Neuron (in vitro differentiated cells): ENCODE measurements at regions not wholly inside any gene's neighbourhood (a gene's known extent, or its start where the extent isn't known, plus 50 kb on each side); places are given as distances from the start of the nearest gene placed in this dataset.

Source experiments
- H2AFZ ChIP-seq: one replicate; pipeline ENCODE4 v1.6.1; 2013; ENCODE audit warnings: low read depth, mild to moderate bottlenecking, inconsistent platforms, low read length, moderate library complexity
- H3K27me3 ChIP-seq: one replicate; pipeline ENCODE4 v1.6.1; 2013; ENCODE audit warnings: low read length; ENCODE audit not compliant: insufficient read depth
- H3K36me3 ChIP-seq: one replicate; pipeline ENCODE4 v1.6.1; 2013; ENCODE audit warnings: low read length; ENCODE audit not compliant: insufficient read depth
- H3K4me1 ChIP-seq: one replicate; pipeline ENCODE4 v1.6.1; 2013; ENCODE audit warnings: low read length; ENCODE audit not compliant: insufficient read depth
- H3K4me3 ChIP-seq: 2 replicates; pipeline ENCODE4 v1.5.1; 2013; ENCODE audit warnings: mild to moderate bottlenecking, low read length, moderate library complexity
- H3K9me3 ChIP-seq: one replicate; pipeline ENCODE4 v1.6.1; 2013; ENCODE audit warnings: low read length

- Histone ChIP-seq H3K27me3 (no peaks in the 10 kb centered on the region), H3K9me3 (no peaks in the 10 kb centered on the region), H3K4me3 (no peak overlapping the region)
Measured at GRCh38 chr2:146666340-146666739, 1178.5 kb upstream of the ACVR2A start.

GRCh38 chr2:146665800-146666199, 1179.0 kb upstream of the ACVR2A start:
- no peaks in the 10 kb centered on the region for H3K27me3 ChIP-seq
- H3K4me1 ChIP-seq: no peaks in the 10 kb centered on the region
- no peaks in the 10 kb centered on the region for H3K9me3 ChIP-seq
- H3K36me3 ChIP-seq: no peaks in the 10 kb centered on the region
- no peak overlapping the region for H2AFZ ChIP-seq
- H3K4me3 ChIP-seq: no peak overlapping the region

More at GRCh38 chr2:146666340-146666739, 1178.5 kb upstream of the ACVR2A start:
- Histone ChIP-seq H2AFZ (no peak overlapping the region), H3K4me1 (no peaks in the 10 kb centered on the region), H3K36me3 (no peaks in the 10 kb centered on the region)

GRCh38 chr2:146661473-146662096, 1183.2 kb upstream of the ACVR2A start:
- Histone ChIP-seq H3K27me3 (no peaks in the 10 kb centered on the region), H3K4me1 (no peaks in the 10 kb centered on the region), H3K9me3 (no peaks in the 10 kb centered on the region), H3K4me3 (no peak overlapping the region), H3K36me3 (no peaks in the 10 kb centered on the region), H2AFZ (no peak overlapping the region)

- Histone ChIP-seq H3K9me3 (no peaks in the 10 kb centered on the region), H2AFZ (no peak overlapping the region), H3K27me3 (no peaks in the 10 kb centered on the region), H3K4me1 (no peaks in the 10 kb centered on the region), H3K4me3 (no peak overlapping the region), H3K36me3 (no peaks in the 10 kb centered on the region)
Measured at GRCh38 chr2:146659976-146660375, 1184.9 kb upstream of the ACVR2A start.

GRCh38 chr2:146652311-146652710, 1192.5 kb upstream of the ACVR2A start:
- no peaks in the 10 kb centered on the region for H3K9me3 ChIP-seq
- H3K4me1 ChIP-seq: no peaks in the 10 kb centered on the region
- H3K36me3 ChIP-seq: no peaks in the 10 kb centered on the region
- H2AFZ ChIP-seq: no peak overlapping the region
- no peaks in the 10 kb centered on the region for H3K27me3 ChIP-seq
- H3K4me3 ChIP-seq: no peak overlapping the region

- Histone ChIP-seq H3K4me3 (no peak overlapping the region), H2AFZ (no peak overlapping the region), H3K4me1 (no peaks in the 10 kb centered on the region), H3K27me3 (no peaks in the 10 kb centered on the region), H3K36me3 (no peaks in the 10 kb centered on the region), H3K9me3 (no peaks in the 10 kb centered on the region)
Measured at GRCh38 chr2:146651361-146651760, 1193.5 kb upstream of the ACVR2A start.

- Histone ChIP-seq H3K4me3 (no peak overlapping the region), H3K36me3 (no peaks in the 10 kb centered on the region), H3K4me1 (no peaks in the 10 kb centered on the region), H3K9me3 (no peaks in the 10 kb centered on the region), H3K27me3 (no peaks in the 10 kb centered on the region), H2AFZ (no peak overlapping the region)
Measured at GRCh38 chr2:146642066-146642465, 1202.8 kb upstream of the ACVR2A start.

GRCh38 chr2:146634230-146635097, 1210.4 kb upstream of the ACVR2A start:
- Histone ChIP-seq H3K4me1 (no peaks in the 10 kb centered on the region), H3K27me3 (no peaks in the 10 kb centered on the region), H3K9me3 (no peaks in the 10 kb centered on the region), H2AFZ (no peak overlapping the region), H3K36me3 (no peaks in the 10 kb centered on the region), H3K4me3 (no peak overlapping the region)

GRCh38 chr2:146633159-146633558, 1211.7 kb upstream of the ACVR2A start:
- H3K9me3 ChIP-seq: no peaks in the 10 kb centered on the region
- no peak overlapping the region for H3K4me3 ChIP-seq
- no peaks in the 10 kb centered on the region for H3K36me3 ChIP-seq
- no peaks in the 10 kb centered on the region for H3K27me3 ChIP-seq
- H3K4me1 ChIP-seq: no peaks in the 10 kb centered on the region
- H2AFZ ChIP-seq: no peak overlapping the region

- Histone ChIP-seq H3K4me1 (no peaks in the 10 kb centered on the region), H3K27me3 (no peaks in the 10 kb centered on the region), H3K4me3 (no peak overlapping the region), H3K9me3 (no peaks in the 10 kb centered on the region), H3K36me3 (no peaks in the 10 kb centered on the region), H2AFZ (no peak overlapping the region)
Measured at GRCh38 chr2:146632707-146633106, 1212.1 kb upstream of the ACVR2A start.

GRCh38 chr2:146624430-146625160, 1220.2 kb upstream of the ACVR2A start:
- Histone ChIP-seq H3K36me3 (no peaks in the 10 kb centered on the region), H3K4me3 (no peak overlapping the region), H3K9me3 (no peaks in the 10 kb centered on the region), H2AFZ (no peak overlapping the region), H3K4me1 (no peaks in the 10 kb centered on the region), H3K27me3 (no peaks in the 10 kb centered on the region)

GRCh38 chr2:146623771-146624170, 1221.1 kb upstream of the ACVR2A start:
- H3K9me3 ChIP-seq: no peaks in the 10 kb centered on the region
- H3K27me3 ChIP-seq: no peaks in the 10 kb centered on the region
- H3K36me3 ChIP-seq: no peaks in the 10 kb centered on the region
- no peak overlapping the region for H2AFZ ChIP-seq
- H3K4me1 ChIP-seq: no peaks in the 10 kb centered on the region
- H3K4me3 ChIP-seq: no peak overlapping the region

- H3K4me1 ChIP-seq: no peaks in the 10 kb centered on the region
- H2AFZ ChIP-seq: no peak overlapping the region
- H3K27me3 ChIP-seq: no peaks in the 10 kb centered on the region
- H3K9me3 ChIP-seq: no peaks in the 10 kb centered on the region
- no peak overlapping the region for H3K4me3 ChIP-seq
- no peaks in the 10 kb centered on the region for H3K36me3 ChIP-seq
Measured at GRCh38 chr2:146621656-146622055, 1223.2 kb upstream of the ACVR2A start.
